ENCODE measurements at regions not wholly inside any gene's neighbourhood (a gene's known extent, or its start where the extent isn't known, plus 50 kb on each side); places are given as distances from the start of the nearest gene placed in this dataset.

- H3K4me3 ChIP-seq (ENCODE audit: low read depth, low read length) = no peak overlapping the region
- TF ChIP-seq, protein P1, sequence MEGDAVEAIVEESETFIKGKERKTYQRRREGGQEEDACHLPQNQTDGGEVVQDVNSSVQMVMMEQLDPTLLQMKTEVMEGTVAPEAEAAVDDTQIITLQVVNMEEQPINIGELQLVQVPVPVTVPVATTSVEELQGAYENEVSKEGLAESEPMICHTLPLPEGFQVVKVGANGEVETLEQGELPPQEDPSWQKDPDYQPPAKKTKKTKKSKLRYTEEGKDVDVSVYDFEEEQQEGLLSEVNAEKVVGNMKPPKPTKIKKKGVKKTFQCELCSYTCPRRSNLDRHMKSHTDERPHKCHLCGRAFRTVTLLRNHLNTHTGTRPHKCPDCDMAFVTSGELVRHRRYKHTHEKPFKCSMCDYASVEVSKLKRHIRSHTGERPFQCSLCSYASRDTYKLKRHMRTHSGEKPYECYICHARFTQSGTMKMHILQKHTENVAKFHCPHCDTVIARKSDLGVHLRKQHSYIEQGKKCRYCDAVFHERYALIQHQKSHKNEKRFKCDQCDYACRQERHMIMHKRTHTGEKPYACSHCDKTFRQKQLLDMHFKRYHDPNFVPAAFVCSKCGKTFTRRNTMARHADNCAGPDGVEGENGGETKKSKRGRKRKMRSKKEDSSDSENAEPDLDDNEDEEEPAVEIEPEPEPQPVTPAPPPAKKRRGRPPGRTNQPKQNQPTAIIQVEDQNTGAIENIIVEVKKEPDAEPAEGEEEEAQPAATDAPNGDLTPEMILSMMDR (IDR thresholded peaks at IDR 0.05; ENCODE audit: control insufficient read depth, extremely low read depth, insufficient read depth) = no peak
- no peak for DNase-seq (ENCODE audit: low read depth)
Observed at GRCh38 chr7:46218461-46219200, 297.6 kb upstream of the IGFBP3 start.

GRCh38 chr7:46215987-46216567 is 295.0 kb upstream of the IGFBP3 start:
- H3K4me3 ChIP-seq (ENCODE audit: low read depth, low read length) = no peak overlapping the region
- TF ChIP-seq, protein P1 (IDR thresholded peaks at IDR 0.05; ENCODE audit: control insufficient read depth, extremely low read depth, insufficient read depth) = no peak
- DNase-seq (ENCODE audit: low read depth) = no peak

- no peak overlapping the region for H3K4me3 ChIP-seq (ENCODE audit: low read depth, low read length)
- no peak for DNase-seq (ENCODE audit: low read depth)
- TF ChIP-seq, protein P1 (IDR thresholded peaks at IDR 0.05; ENCODE audit: control insufficient read depth, extremely low read depth, insufficient read depth) = no peak
Observed at GRCh38 chr7:46214526-46214925, 293.5 kb upstream of the IGFBP3 start.

DNA sequence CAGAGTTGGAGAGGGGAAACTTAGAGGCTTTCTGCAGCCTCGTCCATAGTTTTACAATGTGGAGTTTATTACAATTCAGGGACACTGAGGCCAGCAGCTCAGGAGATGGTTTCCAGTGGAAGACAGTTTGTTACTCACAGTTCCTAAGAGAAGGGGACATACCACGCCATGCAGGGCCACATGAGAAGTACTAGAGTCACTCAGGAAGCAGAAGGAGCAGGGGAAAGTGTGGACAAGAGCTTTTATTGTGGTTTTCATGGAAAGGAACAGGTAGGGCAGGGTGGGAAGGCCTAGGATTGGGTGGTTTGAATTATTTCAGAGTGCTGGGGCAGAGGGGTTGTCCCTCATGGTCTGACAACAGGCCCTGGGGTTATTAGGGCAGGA is 292.1 kb upstream of the IGFBP3 start:
- no peak overlapping the region for H3K4me3 ChIP-seq (ENCODE audit: low read depth, low read length)
- DNase-seq (ENCODE audit: low read depth) = no peak
- TF ChIP-seq, protein P1 (IDR thresholded peaks at IDR 0.05; ENCODE audit: control insufficient read depth, extremely low read depth, insufficient read depth) = no peak

DNA sequence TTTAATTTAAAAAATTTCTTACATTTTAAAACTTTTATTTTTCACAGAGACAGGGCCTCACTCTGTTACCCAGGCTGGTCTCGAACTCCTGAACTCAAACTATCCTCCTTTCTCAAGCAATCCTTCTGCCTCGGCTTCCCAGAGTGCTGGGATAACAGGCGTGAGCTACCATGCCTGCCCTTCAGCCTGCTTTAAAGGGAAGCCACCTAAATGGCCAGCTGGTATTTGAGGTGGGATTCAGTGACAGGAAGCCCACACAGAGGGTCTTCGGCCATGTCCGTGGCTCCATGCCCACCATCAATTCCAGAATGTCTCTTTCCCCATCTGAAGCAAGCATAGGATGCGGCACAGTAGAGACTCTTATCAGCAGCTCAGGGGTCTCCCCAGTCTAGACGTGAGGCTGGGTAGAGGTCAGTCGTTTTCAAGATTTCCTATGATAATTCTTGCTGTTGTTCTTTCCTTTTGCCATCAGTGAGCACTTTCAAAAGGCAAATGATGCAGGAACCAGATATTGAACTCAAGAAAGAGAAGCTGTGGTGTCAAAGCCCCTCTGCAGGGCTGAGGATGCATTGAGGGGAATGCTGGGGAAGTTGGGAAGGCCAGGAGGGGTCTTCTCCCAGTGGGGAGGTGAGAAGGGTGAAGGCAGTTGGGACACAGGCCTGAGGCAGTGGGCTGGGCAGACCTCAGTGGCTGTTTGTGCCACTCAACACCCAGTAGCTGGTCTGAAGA is 291.5 kb upstream of the IGFBP3 start:
- TF ChIP-seq, protein P1 (IDR thresholded peaks at IDR 0.05; ENCODE audit: control insufficient read depth, extremely low read depth, insufficient read depth) = no peak
- no peak overlapping the region for H3K4me3 ChIP-seq (ENCODE audit: low read depth, low read length)
- no peak for DNase-seq (ENCODE audit: low read depth)

DNA sequence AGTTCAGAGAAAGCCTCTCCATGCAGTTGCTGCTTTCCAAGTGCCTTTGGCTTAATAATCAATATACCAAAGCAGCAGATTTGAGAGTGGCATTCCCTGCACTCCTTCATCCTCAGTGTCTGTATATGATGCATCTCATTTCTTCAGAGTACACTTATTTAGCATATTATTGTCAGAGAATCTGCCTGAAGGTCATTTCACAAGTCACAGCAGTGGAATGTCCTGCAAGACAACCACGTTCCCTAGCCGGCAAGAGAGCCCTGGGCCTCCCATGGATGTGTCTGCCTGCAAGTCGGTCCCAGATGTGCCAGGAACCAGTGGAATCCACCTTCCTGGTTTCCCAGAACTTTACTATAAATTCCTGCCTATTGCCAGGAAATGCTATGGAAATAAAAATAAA is 289.4 kb upstream of the IGFBP3 start:
- DNase-seq (ENCODE audit: low read depth) = no peak
- TF ChIP-seq, protein P1 (IDR thresholded peaks at IDR 0.05; ENCODE audit: control insufficient read depth, extremely low read depth, insufficient read depth) = no peak

More for the DNA sequence above, 289.4 kb upstream of the IGFBP3 start:
- H3K4me3 ChIP-seq (ENCODE audit: low read depth, low read length) = no peak overlapping the region
